ENCODE measurements at regions not wholly inside any gene's neighbourhood (a gene's known extent, or its start where the extent isn't known, plus 50 kb on each side); places are given as distances from the start of the nearest gene placed in this dataset.
A peak's percentile ranks its signal among the peaks of the same experiment; 100 is the strongest.

GRCh38 chr2:12141618-12142258 lies 395.3 kb downstream of the LPIN1 start:
- no peak for TF ChIP-seq CTCF (IDR thresholded peaks at IDR 0.05; ENCODE audit: insufficient read depth, low read depth, low read length, missing control alignments)
- no peak for DNase-seq (ENCODE audit: low read depth)
- H3K4me3 ChIP-seq (ENCODE audit: low read length) = no peak overlapping the region

- peak; percentile 73 for DNase-seq (ENCODE audit: low read depth)
- TF ChIP-seq CTCF (IDR thresholded peaks at IDR 0.05; ENCODE audit: insufficient read depth, low read depth, low read length, missing control alignments) = no peak
- no peak overlapping the region for H3K4me3 ChIP-seq (ENCODE audit: low read length)
Measured at GRCh38 chr2:12151716-12152115, 405.3 kb downstream of the LPIN1 start.

- no peak overlapping the region for H3K4me3 ChIP-seq (ENCODE audit: low read length)
- no peak for DNase-seq (ENCODE audit: low read depth)
- no peak for TF ChIP-seq CTCF (IDR thresholded peaks at IDR 0.05; ENCODE audit: insufficient read depth, low read depth, low read length, missing control alignments)
Measured at GRCh38 chr2:12152888-12153287, 406.5 kb downstream of the LPIN1 start.

- no peak for TF ChIP-seq CTCF (IDR thresholded peaks at IDR 0.05; ENCODE audit: insufficient read depth, low read depth, low read length, missing control alignments)
- peak; percentile 73 for DNase-seq (ENCODE audit: low read depth)
- H3K4me3 ChIP-seq (ENCODE audit: low read length) = no peak overlapping the region
Measured at GRCh38 chr2:12155303-12156051, 409.0 kb downstream of the LPIN1 start.

- TF ChIP-seq CTCF (IDR thresholded peaks at IDR 0.05; ENCODE audit: insufficient read depth, low read depth, low read length, missing control alignments) = no peak
- H3K4me3 ChIP-seq (ENCODE audit: low read length) = no peak overlapping the region
- no peak for DNase-seq (ENCODE audit: low read depth)
Measured at GRCh38 chr2:12156349-12156748, 409.9 kb downstream of the LPIN1 start.

- no peak for TF ChIP-seq CTCF (IDR thresholded peaks at IDR 0.05; ENCODE audit: insufficient read depth, low read depth, low read length, missing control alignments)
- no peak overlapping the region for H3K4me3 ChIP-seq (ENCODE audit: low read length)
- no peak for DNase-seq (ENCODE audit: low read depth)
Measured at GRCh38 chr2:12161085-12161484, 414.7 kb downstream of the LPIN1 start.
